Natural killer cell (primary cell): ENCODE measurements at regions not wholly inside any gene's neighbourhood (a gene's known extent, or its start where the extent isn't known, plus 50 kb on each side); places are given as distances from the start of the nearest gene placed in this dataset.

Source experiments
- ATAC-seq, 3 donors: fragments of 150-1000 bp in 2 of 3; fragments of 200-7000 bp in 1 of 3; cut with Tn5 transposase; 1 replicate in 1 of 3; 2 replicates in 2 of 3; pipeline ENCODE4 v1.10.0; 2021; ENCODE audit warnings: mild to moderate bottlenecking in 2 of 3, moderate library complexity in 2 of 3
- DNase-seq, 2 donors: peaks; one replicate each; pipeline versions ENCODE4 v3.0.0 to v3.0.0-alpha.2; 2013 to 2021; ENCODE audit warnings: mixed read lengths in 1 of 2
- H3K27ac ChIP-seq: one replicate; pipeline ENCODE4 v1.5.1; 2013; ENCODE audit warnings: mild to moderate bottlenecking, low read length
- H3K27me3 ChIP-seq: one replicate; pipeline ENCODE4 v1.6.1; 2013; ENCODE audit warnings: low read length; ENCODE audit not compliant: control insufficient read depth, insufficient read depth
- H3K36me3 ChIP-seq: one replicate; pipeline ENCODE4 v1.6.1; 2013; ENCODE audit warnings: low read length; ENCODE audit not compliant: control insufficient read depth, insufficient read depth
- H3K4me1 ChIP-seq: one replicate; pipeline ENCODE4 v1.6.1; 2013; ENCODE audit warnings: low read length; ENCODE audit not compliant: control insufficient read depth, insufficient read depth
- H3K4me3 ChIP-seq: one replicate; pipeline ENCODE4 v1.5.1; 2013; ENCODE audit warnings: low read length
- H3K9me3 ChIP-seq: one replicate; pipeline ENCODE4 v1.6.1; 2013; ENCODE audit warnings: low read length; ENCODE audit not compliant: control insufficient read depth, insufficient read depth
- H3K27ac Mint-ChIP-seq, 2 donors: one replicate each; pipeline ENCODE4 v1.8.0; 2022; ENCODE audit warnings: mild to moderate bottlenecking in 2 of 2, mixed read lengths in 2 of 2, moderate library complexity in 1 of 2
- H3K27me3 Mint-ChIP-seq, 2 donors: one replicate each; pipeline ENCODE4 v1.8.0; 2022; ENCODE audit warnings: low read depth in 2 of 2, mixed read lengths in 2 of 2
- H3K36me3 Mint-ChIP-seq: one replicate; pipeline ENCODE4 v1.8.0; 2022; ENCODE audit warnings: mixed read lengths
- H3K4me1 Mint-ChIP-seq, 2 donors: one replicate each; pipeline ENCODE4 v1.8.0; 2022; ENCODE audit warnings: mixed read lengths in 2 of 2
- H3K4me3 Mint-ChIP-seq: one replicate; pipeline ENCODE4 v1.8.0; 2022; ENCODE audit warnings: mild to moderate bottlenecking, moderate library complexity, mixed read lengths
- H3K9me3 Mint-ChIP-seq, 2 donors: one replicate each; pipeline ENCODE4 v1.8.0; 2022; ENCODE audit warnings: mixed read lengths in 2 of 2
- WGBS: methylation state at CpG from one replicate; pipeline ENCODE4 v1.1.7; 2013; ENCODE audit warnings: missing lambda C conversion rate; ENCODE audit not compliant: insufficient coverage; 5-methylcytosine and 5-hydroxymethylcytosine counted together
- intact Hi-C: fragments of 100-400 bp; cut with micrococcal nuclease; formaldehyde crosslinking; loops from one replicate; pipeline ENCODE4 v1.14.2; 2022
- TF ChIP-seq, protein P1 (sequence below): fragments of 200-600 bp; IDR thresholded peaks from one replicate; pipeline ENCODE4 v1.8.0; 2022; ENCODE audit warnings: antibody characterized with exemption

DNA sequence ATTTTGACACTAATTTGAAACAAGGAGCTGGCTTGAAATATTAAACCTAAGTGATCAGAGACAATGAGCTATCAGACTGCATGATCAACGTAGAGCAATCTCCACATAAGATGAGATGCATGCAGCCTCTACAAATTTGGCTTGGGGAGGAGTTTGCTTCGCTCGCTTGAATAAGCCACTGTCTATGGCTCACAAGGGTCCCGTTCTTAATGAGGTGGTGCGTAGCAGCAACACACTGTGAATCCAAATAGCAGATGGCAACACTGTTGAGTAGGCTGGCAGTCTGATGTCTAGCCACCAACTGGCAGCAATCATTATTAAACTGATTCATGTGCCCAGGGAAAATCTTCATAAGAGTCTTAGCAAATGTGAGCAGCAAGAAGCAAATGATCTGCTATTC is 125.4 kb upstream of the CCDC54 start:
- over 99% methylated on average over 5 of the region's 5 CpGs for WGBS
- no peaks in the 10 kb centered on the region for H3K27me3 ChIP-seq
- no peak overlapping the region for H3K4me3 ChIP-seq
- Mint-ChIP-seq H3K9me3 (no peaks in the 10 kb centered on the region), H3K36me3 (no peaks in the 10 kb centered on the region), H3K4me1 (no peaks in the 10 kb centered on the region), H3K4me3 (no peak overlapping the region), H3K27me3 (peaks cover 2 to 12% of the 10 kb centered on the region in 2 donors), H3K27ac (no peak overlapping the region)
- no peak for ATAC-seq
- no peak for DNase-seq
- H3K4me1 ChIP-seq = no peaks in the 10 kb centered on the region
- intact Hi-C loops = no loop called here
- H3K9me3 ChIP-seq = no peaks in the 10 kb centered on the region
- H3K36me3 ChIP-seq = no peaks in the 10 kb centered on the region
- TF ChIP-seq, protein P1, sequence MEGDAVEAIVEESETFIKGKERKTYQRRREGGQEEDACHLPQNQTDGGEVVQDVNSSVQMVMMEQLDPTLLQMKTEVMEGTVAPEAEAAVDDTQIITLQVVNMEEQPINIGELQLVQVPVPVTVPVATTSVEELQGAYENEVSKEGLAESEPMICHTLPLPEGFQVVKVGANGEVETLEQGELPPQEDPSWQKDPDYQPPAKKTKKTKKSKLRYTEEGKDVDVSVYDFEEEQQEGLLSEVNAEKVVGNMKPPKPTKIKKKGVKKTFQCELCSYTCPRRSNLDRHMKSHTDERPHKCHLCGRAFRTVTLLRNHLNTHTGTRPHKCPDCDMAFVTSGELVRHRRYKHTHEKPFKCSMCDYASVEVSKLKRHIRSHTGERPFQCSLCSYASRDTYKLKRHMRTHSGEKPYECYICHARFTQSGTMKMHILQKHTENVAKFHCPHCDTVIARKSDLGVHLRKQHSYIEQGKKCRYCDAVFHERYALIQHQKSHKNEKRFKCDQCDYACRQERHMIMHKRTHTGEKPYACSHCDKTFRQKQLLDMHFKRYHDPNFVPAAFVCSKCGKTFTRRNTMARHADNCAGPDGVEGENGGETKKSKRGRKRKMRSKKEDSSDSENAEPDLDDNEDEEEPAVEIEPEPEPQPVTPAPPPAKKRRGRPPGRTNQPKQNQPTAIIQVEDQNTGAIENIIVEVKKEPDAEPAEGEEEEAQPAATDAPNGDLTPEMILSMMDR = no peak
- no peak overlapping the region for H3K27ac ChIP-seq

- Histone ChIP-seq H3K27me3 (no peaks in the 10 kb centered on the region), H3K36me3 (no peaks in the 10 kb centered on the region), H3K4me3 (no peak overlapping the region), H3K4me1 (no peaks in the 10 kb centered on the region), H3K9me3 (no peaks in the 10 kb centered on the region), H3K27ac (no peak overlapping the region)
- ATAC-seq = no peak
- Mint-ChIP-seq H3K36me3 (no peaks in the 10 kb centered on the region), H3K4me3 (no peak overlapping the region), H3K4me1 (no peaks in the 10 kb centered on the region), H3K27ac (no peak overlapping the region), H3K27me3 (peaks cover 7 to 17% of the 10 kb centered on the region in 2 donors), H3K9me3 (no peaks in the 10 kb centered on the region)
- WGBS = 0% methylated on average over 1 of the region's 1 CpG
- intact Hi-C loops = no loop called here
- DNase-seq = no peak
- TF ChIP-seq, protein P1 = no peak
Measured at GRCh38 chr3:107256963-107257362, 120.3 kb upstream of the CCDC54 start.

GRCh38 chr3:107258300-107258699 is 118.9 kb upstream of the CCDC54 start:
- H3K27me3 ChIP-seq = no peaks in the 10 kb centered on the region
- intact Hi-C loops = no loop called here
- DNase-seq (no peak), ATAC-seq (no peak)
- no peak overlapping the region for H3K4me3 ChIP-seq
- H3K27ac ChIP-seq = no peak overlapping the region
- Mint-ChIP-seq H3K36me3 (no peaks in the 10 kb centered on the region), H3K4me1 (peaks cover 0 to 2% of the 10 kb centered on the region in 2 donors), H3K4me3 (no peak overlapping the region), H3K9me3 (no peaks in the 10 kb centered on the region), H3K27me3 (peaks cover 7 to 17% of the 10 kb centered on the region in 2 donors), H3K27ac (no peak overlapping the region)
- no peaks in the 10 kb centered on the region for H3K36me3 ChIP-seq
- TF ChIP-seq, protein P1 = no peak
- no peaks in the 10 kb centered on the region for H3K4me1 ChIP-seq
- no peaks in the 10 kb centered on the region for H3K9me3 ChIP-seq
- 93% methylated on average over 1 of the region's 1 CpG for WGBS

- no peak overlapping the region for H3K27ac ChIP-seq
- H3K4me3 Mint-ChIP-seq = no peak overlapping the region
- no peak overlapping the region for H3K27ac Mint-ChIP-seq
- TF ChIP-seq, protein P1 = no peak
- 88% methylated on average over 1 of the region's 1 CpG for WGBS
- intact Hi-C loops = no loop called here
- no peaks in the 10 kb centered on the region for H3K4me1 ChIP-seq
- peaks cover 0 to 6% of the 10 kb centered on the region in 2 donors for H3K4me1 Mint-ChIP-seq
- H3K4me3 ChIP-seq = no peak overlapping the region
- ATAC-seq (no peak), DNase-seq (no peak)
- no peaks in the 10 kb centered on the region for H3K27me3 ChIP-seq
- H3K9me3 ChIP-seq = no peaks in the 10 kb centered on the region
- peaks cover 7 to 8% of the 10 kb centered on the region in 2 donors for H3K27me3 Mint-ChIP-seq
- H3K9me3 Mint-ChIP-seq = no peaks in the 10 kb centered on the region
- H3K36me3 ChIP-seq = no peaks in the 10 kb centered on the region
- no peaks in the 10 kb centered on the region for H3K36me3 Mint-ChIP-seq
Measured at GRCh38 chr3:107260207-107260606, 117.0 kb upstream of the CCDC54 start.
